Calu3 (cell line): ENCODE measurements at regions not wholly inside any gene's neighbourhood (a gene's known extent, or its start where the extent isn't known, plus 50 kb on each side); places are given as distances from the start of the nearest gene placed in this dataset.

Experiments used
- BruUV-seq: library from RNA; stranded (reverse); fragments of 400-500 nt; replicated peaks from 2 replicates; lab custom pipeline; 2021; lab: Mats Ljungman, UMichigan
- CTCF ChIA-PET: fragments of 300-600 bp; sonication (Branson Sonifier 250); formaldehyde crosslinking; loops from one replicate; lab custom pipeline; 2022; ENCODE audit warnings: antibody characterized with exemption; lab: Charles Lee
- DNase-seq: peaks from one replicate; pipeline ENCODE4 v3.0.0; 2022
- H3K27ac Mint-ChIP-seq: one replicate; pipeline ENCODE4 v1.8.0; 2022; ENCODE audit warnings: mixed read lengths; ENCODE audit not compliant: unreplicated experiment
- H3K27me3 Mint-ChIP-seq: one replicate; pipeline ENCODE4 v1.8.0; 2022; ENCODE audit warnings: mixed read lengths; ENCODE audit not compliant: unreplicated experiment
- H3K36me3 Mint-ChIP-seq: one replicate; pipeline ENCODE4 v1.8.0; 2022; ENCODE audit warnings: mild to moderate bottlenecking, moderate library complexity, mixed read lengths; ENCODE audit not compliant: insufficient read depth, unreplicated experiment
- H3K4me1 Mint-ChIP-seq: one replicate; pipeline ENCODE4 v1.8.0; 2022; ENCODE audit warnings: mild to moderate bottlenecking, low read depth, mixed read lengths; ENCODE audit not compliant: unreplicated experiment
- H3K4me3 Mint-ChIP-seq: one replicate; pipeline ENCODE4 v1.8.0; 2022; ENCODE audit warnings: mild to moderate bottlenecking, low read depth, moderate library complexity, mixed read lengths; ENCODE audit not compliant: unreplicated experiment
- H3K9me3 Mint-ChIP-seq: one replicate; pipeline ENCODE4 v1.8.0; 2022; ENCODE audit warnings: low read depth, mixed read lengths; ENCODE audit not compliant: unreplicated experiment
- CTCF ChIP-seq: fragments of 200-600 bp; IDR thresholded peaks from one replicate; pipeline ENCODE4 v1.8.0; 2022; ENCODE audit warnings: antibody characterized with exemption; ENCODE audit not compliant: unreplicated experiment
- intact Hi-C: fragments of 100-400 bp; cut with micrococcal nuclease; formaldehyde crosslinking; loops from one replicate; pipeline ENCODE4 v1.10.0; 2022; ENCODE audit not compliant: unreplicated experiment

GRCh38 chr20:51135926-51136715 lies 113.2 kb upstream of the KCNG1 start:
- H3K4me3 Mint-ChIP-seq = no peak overlapping the region
- H3K4me1 Mint-ChIP-seq = peaks cover 21% of the 10 kb centered on the region
- BruUV-seq = no TSS peak
- intact Hi-C loops = no loop called here
- CTCF ChIA-PET = interaction anchor here (0.6 kb wide), 1 partner anchor 151 kb away, joined by 3 read pairs; no protein-coding TSS in a partner anchor
- no peaks in the 10 kb centered on the region for H3K9me3 Mint-ChIP-seq
- H3K27me3 Mint-ChIP-seq = no peaks in the 10 kb centered on the region
- H3K27ac Mint-ChIP-seq = no peak overlapping the region
- H3K36me3 Mint-ChIP-seq = peaks cover 4% of the 10 kb centered on the region
- TF ChIP-seq CTCF = no peak
- DNase-seq = peak; percentile 37

GRCh38 chr20:51134405-51134804 lies 111.5 kb upstream of the KCNG1 start:
- intact Hi-C loops = no loop called here
- Mint-ChIP-seq H3K36me3 (peaks cover 4% of the 10 kb centered on the region), H3K27me3 (no peaks in the 10 kb centered on the region), H3K4me1 (peaks cover 21% of the 10 kb centered on the region), H3K4me3 (no peak overlapping the region), H3K9me3 (no peaks in the 10 kb centered on the region), H3K27ac (no peak overlapping the region)
- DNase-seq = no peak
- CTCF ChIA-PET = no interaction called here
- TF ChIP-seq CTCF = no peak
- BruUV-seq = no TSS peak

GRCh38 chr20:51132279-51132678 lies 109.4 kb upstream of the KCNG1 start:
- Mint-ChIP-seq H3K36me3 (peaks cover 4% of the 10 kb centered on the region), H3K4me1 (peaks cover 21% of the 10 kb centered on the region), H3K4me3 (no peak overlapping the region), H3K27me3 (peaks cover 15% of the 10 kb centered on the region), H3K9me3 (no peaks in the 10 kb centered on the region), H3K27ac (no peak overlapping the region)
- CTCF ChIA-PET = interaction anchor here (0.6 to 1.2 kb wide), 3 partner anchors 10 to 32 kb away, joined by 3 to 4 read pairs (median 3); no protein-coding TSS in a partner anchor
- no peak for TF ChIP-seq CTCF
- intact Hi-C loops = no loop called here
- no TSS peak for BruUV-seq
- peak; percentile 36 for DNase-seq

GRCh38 chr20:51131811-51132210 lies 108.9 kb upstream of the KCNG1 start:
- no peaks in the 10 kb centered on the region for H3K9me3 Mint-ChIP-seq
- intact Hi-C loops = no loop called here
- H3K4me3 Mint-ChIP-seq = no peak overlapping the region
- H3K27me3 Mint-ChIP-seq = peaks cover 17% of the 10 kb centered on the region
- H3K36me3 Mint-ChIP-seq = peaks cover 4% of the 10 kb centered on the region
- H3K4me1 Mint-ChIP-seq = peaks cover 21% of the 10 kb centered on the region
- no peak overlapping the region for H3K27ac Mint-ChIP-seq
- no peak for TF ChIP-seq CTCF
- DNase-seq = no peak
- CTCF ChIA-PET = interaction anchor here (0.6 to 0.9 kb wide), 3 partner anchors 24 to 33 kb away, joined by 3 to 4 read pairs (median 3); no protein-coding TSS in a partner anchor
- BruUV-seq = no TSS peak
